HUES48 (cell line): ENCODE measurements at regions not wholly inside any gene's neighbourhood (a gene's known extent, or its start where the extent isn't known, plus 50 kb on each side); places are given as distances from the start of the nearest gene placed in this dataset.

Experiments
- H3K27ac ChIP-seq: one replicate; pipeline ENCODE4 v1.7.0; 2013; ENCODE audit warnings: low read depth, low read length, inconsistent platforms
- H3K27me3 ChIP-seq: 2 replicates; pipeline ENCODE4 v1.6.1; 2013; ENCODE audit warnings: mild to moderate bottlenecking, low read length; ENCODE audit not compliant: control insufficient read depth, insufficient read depth
- H3K36me3 ChIP-seq: 2 replicates; pipeline ENCODE4 v1.6.1; 2013; ENCODE audit warnings: low read length; ENCODE audit not compliant: control insufficient read depth, insufficient read depth
- H3K4me1 ChIP-seq: 2 replicates; pipeline ENCODE4 v1.6.1; 2013; ENCODE audit warnings: mild to moderate bottlenecking, low read length; ENCODE audit not compliant: control insufficient read depth, insufficient read depth
- H3K4me3 ChIP-seq: 2 replicates; pipeline ENCODE4 v1.5.1; 2013; ENCODE audit warnings: mild to moderate bottlenecking, low read depth, low read length
- H3K9ac ChIP-seq: 2 replicates; pipeline ENCODE4 v1.6.1; 2013; ENCODE audit warnings: mild to moderate bottlenecking, low read depth, low read length, moderate library complexity
- H3K9me3 ChIP-seq: 2 replicates; pipeline ENCODE4 v1.6.1; 2013; ENCODE audit warnings: low read length; ENCODE audit not compliant: control insufficient read depth, insufficient read depth

- H3K4me3 ChIP-seq: no peak overlapping the region
- no peak overlapping the region for H3K9ac ChIP-seq
- no peaks in the 10 kb centered on the region for H3K36me3 ChIP-seq
- no peaks in the 10 kb centered on the region for H3K27me3 ChIP-seq
- H3K27ac ChIP-seq: no peak overlapping the region
- no peaks in the 10 kb centered on the region for H3K9me3 ChIP-seq
- H3K4me1 ChIP-seq: no peaks in the 10 kb centered on the region
These were observed 260.5 kb downstream of the MSX2 start for GRCh38 chr5:174984863-174985262.

GRCh38 chr5:174982485-174982884 lies 258.1 kb downstream of the MSX2 start:
- Histone ChIP-seq H3K9ac (no peak overlapping the region), H3K27ac (no peak overlapping the region), H3K4me3 (no peak overlapping the region), H3K36me3 (no peaks in the 10 kb centered on the region), H3K9me3 (no peaks in the 10 kb centered on the region), H3K4me1 (no peaks in the 10 kb centered on the region), H3K27me3 (no peaks in the 10 kb centered on the region)

DNA sequence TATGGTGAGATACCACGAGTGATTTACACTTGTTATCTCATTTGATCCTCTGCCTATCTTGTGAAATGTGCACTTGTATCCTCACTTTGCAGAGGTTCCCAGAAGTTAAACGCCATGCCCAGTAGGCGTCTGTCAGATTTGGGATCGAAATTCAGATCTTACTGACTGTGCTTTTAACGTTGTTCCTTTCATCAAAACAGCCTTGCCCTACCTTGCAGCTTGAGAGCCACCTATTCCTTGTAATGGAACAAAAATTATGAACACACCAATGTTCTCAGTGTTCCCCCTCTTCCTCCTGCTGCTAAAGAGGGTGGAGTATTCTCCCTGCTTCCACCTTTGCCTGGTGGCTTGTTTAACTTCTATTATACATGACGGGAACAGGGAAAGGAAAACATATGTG lies 257.0 kb downstream of the MSX2 start:
- Histone ChIP-seq H3K9me3 (no peaks in the 10 kb centered on the region), H3K4me1 (no peaks in the 10 kb centered on the region), H3K9ac (no peak overlapping the region), H3K36me3 (no peaks in the 10 kb centered on the region), H3K4me3 (no peak overlapping the region), H3K27ac (no peak overlapping the region), H3K27me3 (no peaks in the 10 kb centered on the region)

DNA sequence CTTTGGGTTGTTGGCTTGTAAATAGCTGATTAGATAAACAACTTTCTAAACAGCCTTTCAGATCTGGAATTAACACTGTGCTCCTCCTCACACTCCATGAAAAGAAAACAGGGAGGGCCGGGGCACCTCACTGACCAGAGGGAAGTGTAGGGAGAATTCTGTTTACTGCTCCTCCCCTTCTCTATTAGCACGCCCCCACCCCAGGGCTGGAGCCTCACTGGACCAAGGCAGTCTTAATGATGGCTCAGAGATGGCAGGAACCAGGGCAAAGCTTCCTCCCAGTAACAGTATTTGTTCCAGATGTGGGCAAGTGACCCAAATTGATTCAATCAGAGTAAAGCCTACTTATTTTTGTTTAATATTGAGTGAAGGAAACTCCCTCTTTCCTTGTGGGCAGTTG lies 256.6 kb downstream of the MSX2 start:
- H3K4me1 ChIP-seq: no peaks in the 10 kb centered on the region
- H3K4me3 ChIP-seq: no peak overlapping the region
- H3K9ac ChIP-seq: no peak overlapping the region
- H3K36me3 ChIP-seq: no peaks in the 10 kb centered on the region
- no peak overlapping the region for H3K27ac ChIP-seq
- H3K27me3 ChIP-seq: no peaks in the 10 kb centered on the region
- no peaks in the 10 kb centered on the region for H3K9me3 ChIP-seq

- Histone ChIP-seq H3K9ac (no peak overlapping the region), H3K9me3 (0 out of 2 replicates have a peak, but pooled peaks cover under 1% of the 10 kb centered on the region), H3K27ac (no peak overlapping the region), H3K27me3 (no peaks in the 10 kb centered on the region), H3K36me3 (no peaks in the 10 kb centered on the region), H3K4me3 (no peak overlapping the region), H3K4me1 (no peaks in the 10 kb centered on the region)
These were observed 247.9 kb downstream of the MSX2 start for GRCh38 chr5:174972291-174972690.

- no peaks in the 10 kb centered on the region for H3K4me1 ChIP-seq
- no peak overlapping the region for H3K27ac ChIP-seq
- no peaks in the 10 kb centered on the region for H3K27me3 ChIP-seq
These were observed 246.8 kb downstream of the MSX2 start for GRCh38 chr5:174971210-174971609.

DNA sequence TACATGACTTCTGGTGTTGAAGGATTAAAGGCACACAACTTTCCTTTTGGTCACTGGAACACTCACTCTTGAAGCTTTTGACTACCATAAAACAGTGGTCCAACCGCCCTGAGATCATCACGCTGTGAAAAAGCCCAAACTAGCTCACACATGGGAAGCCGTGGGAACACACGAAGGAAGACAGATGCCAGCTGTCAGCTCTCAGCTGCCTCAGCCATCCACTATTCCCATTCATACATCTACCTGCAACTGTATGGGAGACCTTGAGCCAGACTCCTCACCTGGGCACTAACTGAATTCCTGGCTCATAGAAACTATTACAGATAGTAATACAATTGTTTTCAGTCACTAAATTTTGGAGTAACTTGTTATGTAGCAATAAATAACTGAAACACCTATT lies 246.1 kb downstream of the MSX2 start:
- no peak overlapping the region for H3K4me3 ChIP-seq
- no peak overlapping the region for H3K9ac ChIP-seq
- H3K36me3 ChIP-seq: no peaks in the 10 kb centered on the region
- peaks cover 16% of the 10 kb centered on the region; the same call in 1 of the 2 replicates for H3K9me3 ChIP-seq
- H3K27me3 ChIP-seq: no peaks in the 10 kb centered on the region
- no peak overlapping the region for H3K27ac ChIP-seq
- H3K4me1 ChIP-seq: no peaks in the 10 kb centered on the region

More at GRCh38 chr5:174971210-174971609, 246.8 kb downstream of the MSX2 start:
- Histone ChIP-seq H3K36me3 (no peaks in the 10 kb centered on the region), H3K4me3 (no peak overlapping the region), H3K9me3 (0 out of 2 replicates have a peak, but pooled peaks cover 10% of the 10 kb centered on the region), H3K9ac (no peak overlapping the region)

DNA sequence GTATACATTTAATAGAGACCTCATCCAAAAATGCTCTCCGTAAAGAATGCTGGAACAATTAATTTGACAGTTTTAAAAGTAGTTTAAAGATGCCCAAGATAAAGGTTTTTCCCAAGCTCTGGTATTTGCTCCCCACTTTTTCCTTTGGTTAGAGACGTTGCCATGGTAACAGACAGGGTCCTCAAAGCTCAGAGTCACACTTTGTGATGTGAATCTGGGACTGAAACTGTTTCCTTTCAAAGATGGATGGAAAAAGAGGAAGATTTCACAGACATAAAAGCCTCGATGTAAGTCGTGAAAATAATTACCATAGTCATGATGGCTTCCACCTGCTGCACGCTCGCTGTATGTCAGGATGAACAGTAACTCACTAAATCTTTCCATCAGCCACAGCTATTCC lies 229.5 kb downstream of the MSX2 start:
- Histone ChIP-seq H3K36me3 (no peaks in the 10 kb centered on the region), H3K9ac (no peak overlapping the region), H3K27ac (no peak overlapping the region), H3K9me3 (no peaks in the 10 kb centered on the region), H3K4me1 (no peaks in the 10 kb centered on the region), H3K4me3 (no peak overlapping the region), H3K27me3 (no peaks in the 10 kb centered on the region)

- no peaks in the 10 kb centered on the region for H3K27me3 ChIP-seq
- H3K27ac ChIP-seq: no peak overlapping the region
- no peaks in the 10 kb centered on the region for H3K9me3 ChIP-seq
- H3K9ac ChIP-seq: no peak overlapping the region
- H3K4me3 ChIP-seq: no peak overlapping the region
- no peaks in the 10 kb centered on the region for H3K4me1 ChIP-seq
- no peaks in the 10 kb centered on the region for H3K36me3 ChIP-seq
These were observed 226.9 kb downstream of the MSX2 start for GRCh38 chr5:174951151-174951780.

DNA sequence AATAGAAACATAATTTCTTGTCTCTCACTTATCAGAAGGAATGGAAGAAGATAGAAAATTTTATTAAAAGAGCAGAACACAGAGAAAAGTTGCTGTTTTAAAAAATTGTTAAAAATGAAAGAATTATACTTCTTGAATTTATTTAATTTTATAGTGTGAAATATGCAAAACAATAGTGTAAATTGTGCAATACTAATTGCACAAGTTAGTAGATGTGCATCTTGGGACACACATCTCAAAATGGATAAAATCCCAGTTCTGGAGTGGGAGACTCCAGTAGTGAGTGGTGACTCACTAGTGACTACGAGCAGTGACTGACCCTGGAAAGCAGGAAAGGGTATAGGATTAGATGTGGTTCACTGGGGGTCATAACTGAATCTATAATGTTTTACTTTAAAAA lies 223.2 kb downstream of the MSX2 start:
- Histone ChIP-seq H3K27me3 (no peaks in the 10 kb centered on the region), H3K27ac (no peak overlapping the region)

DNA sequence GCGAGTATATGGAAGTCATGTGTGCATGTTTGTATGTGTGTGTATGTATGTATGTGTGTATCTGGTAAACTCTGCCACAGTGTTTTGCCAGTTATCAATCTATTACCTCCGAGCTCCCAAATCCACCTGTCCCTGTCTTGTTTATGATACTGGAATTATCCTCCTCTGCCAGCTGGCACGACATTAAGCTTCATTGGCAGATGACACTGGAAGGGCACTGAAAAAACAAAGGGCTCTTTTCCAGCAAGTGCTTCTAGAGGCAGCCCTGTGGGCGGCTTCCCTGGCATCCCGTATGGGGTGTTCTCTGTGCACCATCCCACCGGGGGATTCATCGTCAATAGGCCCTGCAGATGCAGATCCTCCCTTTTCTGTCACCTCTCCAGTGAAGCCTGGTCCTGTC lies 221.5 kb downstream of the MSX2 start:
- no peak overlapping the region for H3K27ac ChIP-seq
- H3K9ac ChIP-seq: no peak overlapping the region
- H3K9me3 ChIP-seq: no peaks in the 10 kb centered on the region
- no peaks in the 10 kb centered on the region for H3K36me3 ChIP-seq
- no peak overlapping the region for H3K4me3 ChIP-seq
- H3K27me3 ChIP-seq: no peaks in the 10 kb centered on the region
- H3K4me1 ChIP-seq: no peaks in the 10 kb centered on the region

More for the DNA sequence above, 223.2 kb downstream of the MSX2 start:
- Histone ChIP-seq H3K36me3 (no peaks in the 10 kb centered on the region), H3K4me3 (no peak overlapping the region), H3K9ac (no peak overlapping the region), H3K9me3 (no peaks in the 10 kb centered on the region), H3K4me1 (no peaks in the 10 kb centered on the region)
